Neural progenitor cell (in vitro differentiated cells): ENCODE measurements at regions not wholly inside any gene's neighbourhood (a gene's known extent, or its start where the extent isn't known, plus 50 kb on each side); places are given as distances from the start of the nearest gene placed in this dataset.

Source experiments
- CTCF ChIP-seq: fragments of 200-600 bp; sonication (generic); IDR thresholded peaks from 2 replicates; pipeline ENCODE4 v1.5.1; 2017; ENCODE audit warnings: antibody characterized with exemption, mild to moderate bottlenecking
- EZH2phosphoT487 ChIP-seq: fragments of 200-600 bp; sonication (generic); IDR thresholded peaks from 2 replicates; pipeline ENCODE4 v1.6.1; 2017; ENCODE audit warnings: antibody characterized with exemption

- no peak for TF ChIP-seq CTCF
- TF ChIP-seq EZH2phosphoT487, result no peak
Measured at GRCh38 chr9:18343784-18344183, 130.2 kb upstream of the ADAMTSL1 start.
